Naive thymus-derived CD4-positive, alpha-beta T cell (primary cell): ENCODE measurements at regions not wholly inside any gene's neighbourhood (a gene's known extent, or its start where the extent isn't known, plus 50 kb on each side); places are given as distances from the start of the nearest gene placed in this dataset.
"Not testable (repeated sequence)": the region's sequence is repeated elsewhere in the genome, so short reads cannot be mapped to it uniquely, and the experiment has no call there.

Experiments used
- ATAC-seq: fragments of 150-1000 bp; cut with Tn5 transposase; 2 replicates; pipeline ENCODE4 v1.10.0; 2021; ENCODE audit warnings: mild to moderate bottlenecking, moderate library complexity
- CTCF ChIA-PET: fragments of 350-600 bp; sonication (Branson Sonifier 250); formaldehyde crosslinking; loops from one replicate; lab custom pipeline; 2021; ENCODE audit warnings: antibody characterized with exemption; lab: Charles Lee
- POLR2A ChIA-PET: fragments of 350-600 bp; sonication (Branson Sonifier 250); formaldehyde crosslinking; loops from one replicate; lab custom pipeline; 2021; ENCODE audit warnings: antibody characterized with exemption, inconsistent platforms; lab: Charles Lee
- DNase-seq, 9 donors: peaks; one replicate each; pipeline versions ENCODE4 v3.0.0 to v3.0.0-alpha.2; 2020 to 2022; ENCODE audit warnings: mixed read lengths in 1 of 9
- H3K27ac ChIP-seq: one replicate; pipeline ENCODE4 v1.7.0; 2013; ENCODE audit warnings: mild to moderate bottlenecking, low read depth, low read length, moderate library complexity
- H3K27me3 ChIP-seq, 2 donors: one replicate each; pipeline ENCODE4 v1.7.0; 2013; ENCODE audit warnings: low read length in 2 of 2, mild to moderate bottlenecking in 2 of 2, moderate library complexity in 2 of 2; ENCODE audit not compliant: control insufficient read depth in 2 of 2, insufficient read depth in 2 of 2
- H3K36me3 ChIP-seq, 3 experiments: 1 replicate in 2 of 3; 2 replicates in 1 of 3; pipeline ENCODE4 v1.7.0; 2013; ENCODE audit warnings: low read length in 3 of 3, mild to moderate bottlenecking in 3 of 3, moderate library complexity in 1 of 3; ENCODE audit not compliant: insufficient read depth in 3 of 3, control insufficient read depth in 2 of 3
- H3K4me1 ChIP-seq, 2 donors: one replicate each; pipeline ENCODE4 v1.7.0; 2013; ENCODE audit warnings: low read length in 2 of 2, mild to moderate bottlenecking in 2 of 2, moderate library complexity in 1 of 2; ENCODE audit not compliant: control insufficient read depth in 2 of 2, insufficient read depth in 2 of 2
- H3K4me3 ChIP-seq: 2 replicates; pipeline ENCODE4 v1.7.0; 2013; ENCODE audit warnings: mild to moderate bottlenecking, low read length
- H3K9me3 ChIP-seq, 3 experiments: 1 replicate in 2 of 3; 2 replicates in 1 of 3; pipeline ENCODE4 v1.7.0; 2013; ENCODE audit warnings: low read length in 3 of 3; ENCODE audit not compliant: control insufficient read depth in 2 of 3
- H3K27ac Mint-ChIP-seq, 9 donors: one replicate each; pipeline ENCODE4 v1.8.0; 2020 to 2022; ENCODE audit warnings: mixed read lengths in 9 of 9, mild to moderate bottlenecking in 8 of 9, moderate library complexity in 5 of 9, inconsistent platforms in 2 of 9
- H3K27me3 Mint-ChIP-seq, 5 donors: one replicate each; pipeline ENCODE4 v1.8.0; 2021 to 2022; ENCODE audit warnings: mixed read lengths in 5 of 5, mild to moderate bottlenecking in 1 of 5
- H3K36me3 Mint-ChIP-seq, 5 donors: one replicate each; pipeline ENCODE4 v1.8.0; 2020 to 2022; ENCODE audit warnings: mixed read lengths in 5 of 5, mild to moderate bottlenecking in 3 of 5, inconsistent platforms in 1 of 5
- H3K4me1 Mint-ChIP-seq, 7 donors: one replicate each; pipeline ENCODE4 v1.8.0; 2020 to 2022; ENCODE audit warnings: mixed read lengths in 7 of 7, mild to moderate bottlenecking in 3 of 7, inconsistent platforms in 1 of 7
- H3K4me3 Mint-ChIP-seq, 10 donors: one replicate each; pipeline ENCODE4 v1.8.0; 2020 to 2022; ENCODE audit warnings: mild to moderate bottlenecking in 10 of 10, mixed read lengths in 10 of 10, moderate library complexity in 6 of 10, inconsistent platforms in 2 of 10
- H3K9me3 Mint-ChIP-seq, 11 donors: one replicate each; pipeline ENCODE4 v1.8.0; 2020 to 2022; ENCODE audit warnings: mixed read lengths in 11 of 11, mild to moderate bottlenecking in 4 of 11, inconsistent platforms in 1 of 11, moderate library complexity in 1 of 11
- intact Hi-C, 2 donors: fragments of 100-400 bp; cut with micrococcal nuclease; formaldehyde crosslinking; loops; one replicate each; pipeline ENCODE4 v1.15.1; 2023

DNA sequence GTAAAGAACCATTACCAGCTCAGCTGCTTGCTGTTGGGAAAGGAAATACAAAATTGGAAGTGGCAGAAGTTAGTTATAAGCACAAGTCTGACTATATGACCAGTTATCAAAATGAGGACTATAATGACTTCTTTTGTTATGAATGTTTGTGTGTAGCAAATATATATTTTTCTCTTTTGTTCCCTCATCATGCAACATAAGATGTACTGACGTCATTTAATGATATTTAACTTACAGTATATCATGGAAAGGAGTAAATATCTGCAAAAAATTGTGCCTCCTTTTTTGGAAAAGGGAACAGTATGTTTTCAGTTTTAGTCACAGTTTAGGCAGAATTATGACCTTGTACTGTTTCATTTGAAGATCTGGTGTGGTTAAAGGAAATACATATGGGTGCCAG, 356.3 kb upstream of the SLITRK5 start:
- H3K27me3 Mint-ChIP-seq, result no peaks in the 10 kb centered on the region

DNA sequence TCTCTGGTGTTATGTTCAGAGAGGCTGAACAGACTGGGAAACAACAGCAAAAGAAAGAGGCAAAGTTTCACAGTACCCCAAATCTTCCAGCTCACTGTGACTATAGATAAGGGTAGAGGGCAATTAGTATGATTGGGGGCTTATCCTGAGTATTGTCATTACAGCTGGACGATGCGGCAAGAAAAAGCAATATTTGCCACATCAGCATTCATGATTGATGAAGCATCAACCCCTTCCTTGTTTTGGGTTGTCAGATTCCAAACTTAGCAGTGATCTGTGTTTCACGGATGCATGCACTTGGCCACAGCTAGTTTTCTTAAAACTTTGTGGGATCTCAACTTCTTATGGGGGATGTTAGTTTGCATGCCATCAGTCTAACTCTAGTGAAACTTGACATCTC, 348.8 kb upstream of the SLITRK5 start:
- DNase-seq, result no peak
- no peaks in the 10 kb centered on the region for H3K9me3 ChIP-seq
- ATAC-seq, result no peak
- Mint-ChIP-seq H3K36me3 (no peaks in the 10 kb centered on the region), H3K27ac (no peak overlapping the region), H3K4me1 (no peaks in the 10 kb centered on the region), H3K9me3 (peaks cover 0 to 12% (median 3%) of the 10 kb centered on the region in 11 donors), H3K27me3 (no peaks in the 10 kb centered on the region), H3K4me3 (no peak overlapping the region)
- H3K4me3 ChIP-seq, result no peak overlapping the region
- ChIA-PET POLR2A (no interaction called here), CTCF (no interaction called here)
- H3K36me3 ChIP-seq, result no peaks in the 10 kb centered on the region
- intact Hi-C loops, result no loop called here
- H3K4me1 ChIP-seq, result no peaks in the 10 kb centered on the region
- no peak overlapping the region for H3K27ac ChIP-seq
- no peaks in the 10 kb centered on the region for H3K27me3 ChIP-seq

More for the DNA sequence above, 356.3 kb upstream of the SLITRK5 start:
- Histone ChIP-seq H3K4me1 (no peaks in the 10 kb centered on the region), H3K36me3 (no peaks in the 10 kb centered on the region), H3K27ac (no peak overlapping the region), H3K9me3 (no peaks in the 10 kb centered on the region), H3K27me3 (no peaks in the 10 kb centered on the region), H3K4me3 (no peak overlapping the region)
- H3K36me3 Mint-ChIP-seq, result no peaks in the 10 kb centered on the region
- DNase-seq, result no peak
- H3K4me1 Mint-ChIP-seq, result no peaks in the 10 kb centered on the region
- peaks cover 0 to 11% (median 5%) of the 10 kb centered on the region in 11 donors for H3K9me3 Mint-ChIP-seq
- ATAC-seq, result no peak
- no peak overlapping the region for H3K27ac Mint-ChIP-seq
- ChIA-PET CTCF (no interaction called here), POLR2A (no interaction called here)
- H3K4me3 Mint-ChIP-seq, result no peak overlapping the region
- intact Hi-C loops, result no loop called here

DNA sequence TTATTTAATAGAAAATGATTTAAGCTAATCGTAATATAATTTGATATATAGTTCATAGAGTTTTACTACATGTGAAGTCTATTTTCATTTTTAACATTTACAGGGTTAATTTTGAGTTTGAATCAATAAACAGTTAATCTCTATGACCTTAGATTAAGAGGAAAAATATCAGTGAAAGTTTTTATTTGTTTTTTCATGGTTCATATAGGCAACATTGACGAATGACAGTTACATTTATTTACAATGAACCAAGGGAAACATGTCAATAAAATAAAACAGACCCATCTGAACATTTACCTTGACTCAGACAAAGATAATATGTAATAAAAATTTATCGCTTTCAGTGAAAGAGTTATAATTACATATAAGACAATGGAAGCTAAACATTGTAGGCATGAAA, 346.6 kb upstream of the SLITRK5 start:
- ChIA-PET POLR2A (no interaction called here), CTCF (no interaction called here)
- H3K4me1 ChIP-seq, result no peaks in the 10 kb centered on the region
- no peaks in the 10 kb centered on the region for H3K36me3 ChIP-seq
- Mint-ChIP-seq H3K4me1 (no peaks in the 10 kb centered on the region), H3K27me3 (no peaks in the 10 kb centered on the region), H3K27ac (no peak overlapping the region), H3K4me3 (no peak overlapping the region), H3K9me3 (peaks cover 0 to 12% (median 2%) of the 10 kb centered on the region in 11 donors), H3K36me3 (no peaks in the 10 kb centered on the region)
- intact Hi-C loops, result no loop called here
- H3K4me3 ChIP-seq, result no peak overlapping the region
- H3K9me3 ChIP-seq, result no peaks in the 10 kb centered on the region
- no peak overlapping the region for H3K27ac ChIP-seq
- ATAC-seq, result no peak
- no peak for DNase-seq
- no peaks in the 10 kb centered on the region for H3K27me3 ChIP-seq

DNA sequence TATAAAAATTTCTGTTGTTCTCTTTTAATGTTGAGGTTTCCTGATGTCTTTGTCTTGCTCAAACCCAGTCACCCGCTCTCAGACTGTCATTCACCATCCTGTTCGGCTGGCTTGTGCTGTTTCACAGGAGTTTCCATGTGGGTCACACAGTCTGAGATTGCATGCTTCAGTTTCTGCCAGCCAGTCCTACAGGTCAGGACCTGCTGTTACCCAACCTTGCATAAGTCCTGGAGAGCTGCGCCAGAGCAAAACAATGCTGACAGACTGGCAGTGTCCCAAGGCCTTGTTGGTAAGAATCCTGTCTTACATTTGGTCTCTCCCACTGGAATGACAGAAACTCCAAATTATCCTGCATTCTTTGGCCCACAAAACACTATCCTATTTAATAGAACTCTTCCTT, 340.0 kb upstream of the SLITRK5 start:
- H3K4me1 ChIP-seq, result no peaks in the 10 kb centered on the region
- H3K27me3 Mint-ChIP-seq, result no peaks in the 10 kb centered on the region

DNA sequence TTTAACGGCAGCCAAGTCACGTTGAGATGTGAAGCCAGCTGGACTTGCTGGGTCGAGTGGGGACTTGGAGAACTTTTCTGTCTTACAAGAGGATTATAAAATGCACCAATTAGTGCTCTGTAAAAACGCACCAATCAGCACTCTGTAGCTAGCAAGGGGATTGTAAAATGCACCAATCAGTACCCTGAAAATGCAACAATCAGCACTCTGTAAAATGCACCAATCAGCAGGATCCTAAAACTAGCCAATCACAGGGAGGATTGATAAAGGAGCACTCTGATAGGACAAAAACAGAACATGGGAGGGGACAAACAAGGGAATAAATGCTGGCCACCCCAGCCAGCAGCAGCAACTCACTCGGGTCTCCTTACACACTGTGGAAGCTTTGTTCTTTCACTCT, 337.6 kb upstream of the SLITRK5 start:
- Histone ChIP-seq H3K4me1 (no peaks in the 10 kb centered on the region), H3K27me3 (no peaks in the 10 kb centered on the region), H3K4me3 (no peak overlapping the region), H3K36me3 (no peaks in the 10 kb centered on the region), H3K27ac (no peak overlapping the region), H3K9me3 (no peaks in the 10 kb centered on the region)
- ATAC-seq (no peak), DNase-seq (no peak)
- ChIA-PET CTCF (no interaction called here), POLR2A (no interaction called here)
- intact Hi-C loops, result no loop called here
- no peak overlapping the region for H3K4me3 Mint-ChIP-seq
- H3K27me3 Mint-ChIP-seq, result no peaks in the 10 kb centered on the region
- no peaks in the 10 kb centered on the region for H3K36me3 Mint-ChIP-seq
- H3K9me3 Mint-ChIP-seq, result peaks cover 0 to 22% (median 8%) of the 10 kb centered on the region in 11 donors
- H3K4me1 Mint-ChIP-seq, result no peaks in the 10 kb centered on the region
- no peak overlapping the region for H3K27ac Mint-ChIP-seq

More for the DNA sequence above, 340.0 kb upstream of the SLITRK5 start:
- Histone ChIP-seq H3K27me3 (no peaks in the 10 kb centered on the region), H3K4me3 (no peak overlapping the region), H3K9me3 (no peaks in the 10 kb centered on the region), H3K27ac (no peak overlapping the region), H3K36me3 (no peaks in the 10 kb centered on the region)
- Mint-ChIP-seq H3K9me3 (peaks cover 0 to 27% (median 9%) of the 10 kb centered on the region in 11 donors), H3K27ac (no peak overlapping the region), H3K4me1 (no peaks in the 10 kb centered on the region), H3K36me3 (no peaks in the 10 kb centered on the region), H3K4me3 (no peak overlapping the region)
- CTCF ChIA-PET, result no interaction called here
- POLR2A ChIA-PET, result no interaction called here
- intact Hi-C loops, result no loop called here
- no peak for ATAC-seq
- no peak for DNase-seq

DNA sequence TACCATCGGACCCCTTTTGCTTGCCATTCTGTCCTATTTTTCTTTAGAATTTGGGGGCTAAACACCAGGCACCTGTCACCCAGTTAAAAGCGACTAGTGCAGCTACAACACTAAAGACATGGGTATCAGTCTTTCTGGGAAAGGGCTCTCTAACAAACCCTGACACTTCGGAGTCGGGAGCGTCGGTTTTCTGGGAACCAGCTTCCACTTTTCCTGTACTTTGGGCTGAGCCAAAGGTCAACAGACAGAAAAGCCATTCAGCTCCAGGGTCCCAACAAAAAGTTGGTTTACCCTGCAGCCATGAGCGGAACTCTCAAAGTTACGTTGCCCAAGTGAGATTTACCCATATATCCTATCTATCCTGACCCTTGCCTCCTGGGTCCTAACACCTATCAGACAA, 337.0 kb upstream of the SLITRK5 start:
- Histone ChIP-seq H3K9me3 (no peaks in the 10 kb centered on the region), H3K4me1 (no peaks in the 10 kb centered on the region), H3K27ac (no peak overlapping the region), H3K27me3 (no peaks in the 10 kb centered on the region), H3K4me3 (no peak overlapping the region), H3K36me3 (no peaks in the 10 kb centered on the region)
- POLR2A ChIA-PET, result no interaction called here
- Mint-ChIP-seq H3K4me1 (no peaks in the 10 kb centered on the region), H3K9me3 (peaks cover 0 to 22% (median 8%) of the 10 kb centered on the region in 11 donors), H3K27me3 (no peaks in the 10 kb centered on the region), H3K4me3 (no peak overlapping the region), H3K36me3 (no peaks in the 10 kb centered on the region), H3K27ac (no peak overlapping the region)
- no peak for DNase-seq
- ATAC-seq, result no peak
- intact Hi-C loops, result no loop called here
- CTCF ChIA-PET, result no interaction called here

DNA sequence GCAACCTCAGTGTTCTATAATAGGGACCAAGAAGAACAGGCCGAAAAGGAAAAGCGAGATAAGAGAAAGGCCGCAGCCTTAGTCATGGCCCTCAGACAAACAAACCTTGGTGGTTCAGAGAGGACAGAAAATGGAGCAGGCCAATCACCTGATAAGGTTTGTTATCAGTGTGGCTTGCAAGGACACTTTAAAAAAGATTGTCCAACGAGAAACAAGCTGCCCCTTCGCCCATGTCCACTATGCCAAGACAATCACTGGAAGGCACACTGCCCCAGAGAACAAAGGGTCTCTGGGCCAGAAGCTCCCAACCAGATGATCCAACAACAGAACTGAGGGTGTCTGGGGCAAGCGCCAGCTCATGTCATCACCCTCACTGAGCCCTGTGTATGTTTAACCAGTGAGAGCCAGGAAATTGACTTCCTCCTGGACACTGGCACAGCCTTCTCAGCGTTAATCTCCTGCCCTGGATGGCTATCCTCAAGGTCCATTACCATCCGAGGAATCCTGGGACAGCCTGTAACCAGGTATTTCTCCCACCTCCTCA, 334.8 kb upstream of the SLITRK5 start:
- H3K9me3 Mint-ChIP-seq, result peaks cover 0 to 22% (median 8%) of the 10 kb centered on the region in 11 donors
- ATAC-seq, CTCF ChIA-PET: not testable (repeated sequence)

More for the DNA sequence above, 334.8 kb upstream of the SLITRK5 start:
- POLR2A ChIA-PET, H3K4me3 Mint-ChIP-seq, H3K27ac Mint-ChIP-seq, H3K36me3 ChIP-seq, H3K27ac ChIP-seq, DNase-seq, H3K4me3 ChIP-seq, H3K36me3 Mint-ChIP-seq, intact Hi-C loops, H3K9me3 ChIP-seq, H3K27me3 ChIP-seq, H3K4me1 ChIP-seq, H3K4me1 Mint-ChIP-seq, H3K27me3 Mint-ChIP-seq: not testable (repeated sequence)
